GM23338 (cell line): ENCODE measurements at regions not wholly inside any gene's neighbourhood (a gene's known extent, or its start where the extent isn't known, plus 50 kb on each side); places are given as distances from the start of the nearest gene placed in this dataset.
"Not testable (repeated sequence)": the region's sequence is repeated elsewhere in the genome, so short reads cannot be mapped to it uniquely, and the experiment has no call there.

Experiments
- ATAC-seq: fragments of 200-7000 bp; cut with Tn5 transposase; 3 replicates; pipeline ENCODE4 v1.9.1; 2020
- DNase-seq: peaks from one replicate; pipeline ENCODE4 v3.0.0-alpha.2; 2015; ENCODE audit warnings: low spot score
- H2AFZ ChIP-seq: fragments of 200-600 bp; sonication (generic); 2 replicates; pipeline ENCODE4 v1.8.0; 2016; ENCODE audit warnings: antibody characterized with exemption, mild to moderate bottlenecking, moderate library complexity
- H3F3A ChIP-seq: fragments of 200-600 bp; sonication (generic); replicated peaks from 2 replicates; pipeline ENCODE4 v1.8.0; 2017; ENCODE audit warnings: antibody characterized with exemption, mixed run types, low read depth
- H3K27ac ChIP-seq: fragments of 200-600 bp; sonication (generic); 2 replicates; pipeline ENCODE4 v1.6.1; 2016; ENCODE audit warnings: low read depth
- H3K27me3 ChIP-seq: fragments of 200-600 bp; sonication (generic); 2 replicates; pipeline ENCODE4 v1.8.0; 2016; ENCODE audit warnings: mild to moderate bottlenecking, mixed run types, moderate library complexity; ENCODE audit not compliant: insufficient read depth
- H3K36me3 ChIP-seq: fragments of 200-600 bp; sonication (generic); 2 replicates; pipeline ENCODE4 v1.8.0; 2016; ENCODE audit warnings: mild to moderate bottlenecking; ENCODE audit not compliant: insufficient read depth
- H3K4me1 ChIP-seq: fragments of 200-600 bp; sonication (generic); 2 replicates; pipeline ENCODE4 v1.8.0; 2016; ENCODE audit warnings: mild to moderate bottlenecking, moderate library complexity; ENCODE audit not compliant: insufficient read depth
- H3K4me2 ChIP-seq: fragments of 200-600 bp; sonication (generic); 2 replicates; pipeline ENCODE4 v1.7.1; 2017; ENCODE audit warnings: mixed run types
- H3K4me3 ChIP-seq: fragments of 200-600 bp; sonication (generic); 2 replicates; pipeline ENCODE4 v1.6.1; 2016; ENCODE audit warnings: mixed run types
- H3K79me2 ChIP-seq: fragments of 200-600 bp; sonication (generic); replicated peaks from 2 replicates; pipeline ENCODE4 v1.8.0; 2017; ENCODE audit warnings: mild to moderate bottlenecking; ENCODE audit not compliant: insufficient read depth
- H3K9me2 ChIP-seq: fragments of 200-600 bp; sonication (generic); 2 replicates; pipeline ENCODE4 v1.8.0; 2017; ENCODE audit not compliant: insufficient read depth
- H4K20me1 ChIP-seq: fragments of 200-600 bp; sonication (generic); replicated peaks from 2 replicates; pipeline ENCODE4 v1.8.0; 2017; ENCODE audit warnings: mild to moderate bottlenecking; ENCODE audit not compliant: insufficient read depth
- H3K27ac Mint-ChIP-seq: 2 replicates; pipeline ENCODE4 v1.8.0; 2020; ENCODE audit warnings: inconsistent platforms, mild to moderate bottlenecking, moderate library complexity, mixed read lengths
- H3K27me3 Mint-ChIP-seq: 3 replicates; pipeline ENCODE4 v1.8.0; 2022; ENCODE audit warnings: low read depth, mild to moderate bottlenecking, moderate library complexity, mixed read lengths, inconsistent platforms; ENCODE audit not compliant: insufficient read depth, poor library complexity
- H3K36me3 Mint-ChIP-seq: 3 replicates; pipeline ENCODE4 v1.8.0; 2021; ENCODE audit warnings: low read depth, mild to moderate bottlenecking, inconsistent platforms, moderate library complexity, mixed read lengths
- H3K4me1 Mint-ChIP-seq: 3 replicates; pipeline ENCODE4 v1.8.0; 2020; ENCODE audit warnings: mild to moderate bottlenecking, inconsistent platforms, mixed read lengths
- H3K4me3 Mint-ChIP-seq: 3 replicates; pipeline ENCODE4 v1.8.0; 2021; ENCODE audit warnings: moderate library complexity, mild to moderate bottlenecking, inconsistent platforms, mixed read lengths
- H3K9me3 Mint-ChIP-seq: 3 replicates; pipeline ENCODE4 v1.8.0; 2020; ENCODE audit warnings: moderate library complexity, mild to moderate bottlenecking, inconsistent platforms, mixed read lengths
- ETS1 ChIP-seq: IDR thresholded peaks from 2 replicates; pipeline ENCODE4 v1.6.1; 2016; ENCODE audit warnings: antibody characterized with exemption
- EZH2phosphoT487 ChIP-seq: fragments of 200-600 bp; sonication (generic); IDR thresholded peaks from one replicate; pipeline ENCODE4 v1.8.1; 2018; ENCODE audit warnings: antibody characterized with exemption; ENCODE audit not compliant: unreplicated experiment
- NANOG ChIP-seq: IDR thresholded peaks from 2 replicates; pipeline ENCODE4 v1.6.1; 2016; ENCODE audit warnings: antibody characterized with exemption, borderline replicate concordance
- POLR2AphosphoS5 ChIP-seq: IDR thresholded peaks from 2 replicates; pipeline ENCODE4 v1.6.1; 2016; ENCODE audit warnings: antibody characterized with exemption, low read depth
- REST ChIP-seq: IDR thresholded peaks from one replicate; pipeline ENCODE4 v1.6.1; 2018; ENCODE audit warnings: antibody characterized with exemption; ENCODE audit not compliant: unreplicated experiment
- ZNF114 ChIP-seq: fragments of 250-450 bp; sonication (Bioruptor Pico); IDR thresholded peaks from 2 replicates; pipeline ENCODE4 v1.5.0; 2020; ENCODE audit warnings: mild to moderate bottlenecking, moderate library complexity
- ZNF331 ChIP-seq: fragments of 250-450 bp; sonication (Bioruptor Pico); IDR thresholded peaks from 2 replicates; pipeline ENCODE4 v1.5.0; 2020; ENCODE audit warnings: low read depth, mild to moderate bottlenecking, moderate library complexity

- TF ChIP-seq EZH2phosphoT487 (no peak), ETS1 (no peak), NANOG (no peak), ZNF331 (CRISPR knock-in tag) (no peak)
These were observed 447.1 kb downstream of the QKI start (continued) for GRCh38 chr6:163861627-163862026.

GRCh38 chr6:163860287-163861081 lies 446.0 kb downstream of the QKI start:
- Mint-ChIP-seq H3K27me3 (peaks cover 3% of the 10 kb centered on the region), H3K36me3 (no peaks in the 10 kb centered on the region), H3K4me3 (no peak overlapping the region), H3K9me3 (no peaks in the 10 kb centered on the region), H3K4me1 (peaks cover 13% of the 10 kb centered on the region), H3K27ac (no peak overlapping the region)
- Histone ChIP-seq H3F3A (no peaks in the 10 kb centered on the region), H3K9me2 (no peaks in the 10 kb centered on the region), H3K79me2 (no peaks in the 10 kb centered on the region), H3K27me3 (no peaks in the 10 kb centered on the region), H4K20me1 (no peaks in the 10 kb centered on the region), H3K27ac (no peak overlapping the region), H3K4me1 (no peaks in the 10 kb centered on the region), H3K36me3 (no peaks in the 10 kb centered on the region), H2AFZ (peak overlapping the region; percentile 63; the same call in 1 of the 2 replicates), H3K4me3 (no peak overlapping the region), H3K4me2 (no peak overlapping the region)
- ATAC-seq, result no peak
- TF ChIP-seq REST, result no peak
- TF ChIP-seq POLR2AphosphoS5, result no peak
- TF ChIP-seq ZNF114 (CRISPR knock-in tag), result no peak
- no peak for TF ChIP-seq EZH2phosphoT487
- no peak for DNase-seq

- not testable (repeated sequence) for H3K9me3 Mint-ChIP-seq, H2AFZ ChIP-seq, H3K36me3 Mint-ChIP-seq, H3K27me3 ChIP-seq, H3K4me2 ChIP-seq, H3K27me3 Mint-ChIP-seq, H3K27ac Mint-ChIP-seq, H3K4me3 Mint-ChIP-seq, H3K27ac ChIP-seq, H4K20me1 ChIP-seq, H3K36me3 ChIP-seq, DNase-seq, H3F3A ChIP-seq, H3K4me3 ChIP-seq, H3K9me2 ChIP-seq, ATAC-seq, H3K4me1 ChIP-seq, H3K79me2 ChIP-seq
- peaks cover 19% of the 10 kb centered on the region for H3K4me1 Mint-ChIP-seq
These were observed 444.4 kb downstream of the QKI start for GRCh38 chr6:163858870-163859269.
